HCT116 (cell line): ENCODE measurements at regions not wholly inside any gene's neighbourhood (a gene's known extent, or its start where the extent isn't known, plus 50 kb on each side); places are given as distances from the start of the nearest gene placed in this dataset.

Experiments used
- EZH2 ChIP-seq: fragments of 200-600 bp; sonication (generic); IDR thresholded peaks from 2 replicates; pipeline ENCODE4 v1.6.1; 2017; ENCODE audit warnings: antibody characterized with exemption, mixed run types
- YY1 ChIP-seq: IDR thresholded peaks from 2 replicates; pipeline ENCODE4 v1.6.1; 2011; ENCODE audit warnings: low read length, low read depth, moderate library complexity, mild to moderate bottlenecking; ENCODE audit not compliant: insufficient replicate concordance; ENCODE audit errors: extremely low read depth
- TF ChIP-seq, protein P1 (sequence below): IDR thresholded peaks from 2 replicates; pipeline ENCODE4 v1.6.1; 2012

- TF ChIP-seq YY1 = no peak
- TF ChIP-seq EZH2 = no peak
- TF ChIP-seq, protein P1, sequence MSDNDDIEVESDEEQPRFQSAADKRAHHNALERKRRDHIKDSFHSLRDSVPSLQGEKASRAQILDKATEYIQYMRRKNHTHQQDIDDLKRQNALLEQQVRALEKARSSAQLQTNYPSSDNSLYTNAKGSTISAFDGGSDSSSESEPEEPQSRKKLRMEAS = no peak
These were observed 227.4 kb upstream of the CFAP20DC start for GRCh38 chr3:59277201-59277600.
